Stimulated activated naive CD8-positive, alpha-beta T cell treated with anti-CD3 and anti-CD28 coated beads, Interleukin-15, amount 100 ng/mL, for 72 hours (primary cell): ENCODE measurements at regions not wholly inside any gene's neighbourhood (a gene's known extent, or its start where the extent isn't known, plus 50 kb on each side); places are given as distances from the start of the nearest gene placed in this dataset.

Experiments used
- ATAC-seq: fragments of 150-1000 bp; cut with Tn5 transposase; 2 replicates; pipeline ENCODE4 v1.10.0; 2021; ENCODE audit warnings: mild to moderate bottlenecking, moderate library complexity
- DNase-seq, 2 donors: peaks; one replicate each; pipeline ENCODE4 v3.0.0; 2021 to 2022
- H3K27ac Mint-ChIP-seq, 2 donors: one replicate each; pipeline ENCODE4 v1.8.0; 2022; ENCODE audit warnings: mild to moderate bottlenecking in 2 of 2, mixed read lengths in 2 of 2, moderate library complexity in 2 of 2
- H3K27me3 Mint-ChIP-seq: one replicate; pipeline ENCODE4 v1.8.0; 2022; ENCODE audit warnings: mixed read lengths
- H3K4me1 Mint-ChIP-seq: one replicate; pipeline ENCODE4 v1.8.0; 2022; ENCODE audit warnings: mild to moderate bottlenecking, mixed read lengths
- H3K4me3 Mint-ChIP-seq, 2 donors: one replicate each; pipeline ENCODE4 v1.8.0; 2022; ENCODE audit warnings: mild to moderate bottlenecking in 2 of 2, mixed read lengths in 2 of 2, moderate library complexity in 1 of 2
- H3K9me3 Mint-ChIP-seq, 2 donors: one replicate each; pipeline ENCODE4 v1.8.0; 2022; ENCODE audit warnings: mixed read lengths in 2 of 2

DNA sequence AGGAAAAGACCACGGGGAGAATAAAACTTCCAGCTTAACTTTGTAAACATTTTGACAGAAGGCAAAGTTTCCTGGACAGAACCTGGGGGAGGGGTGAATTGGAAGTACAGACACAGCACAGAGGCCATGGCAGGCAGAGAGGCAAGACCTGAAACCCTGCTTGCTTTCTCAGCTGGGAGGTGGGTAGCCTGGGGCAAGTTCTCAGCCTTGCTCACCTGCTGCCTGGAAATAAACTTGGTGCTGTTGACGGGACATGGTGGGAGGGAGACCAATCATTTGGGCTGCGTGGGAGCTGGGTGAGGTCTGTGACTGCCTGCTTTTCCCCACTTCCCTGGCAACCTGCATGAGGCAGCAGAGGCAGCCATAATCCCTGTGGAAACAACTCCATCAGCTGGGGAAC lies 221.3 kb downstream of the MOXD1 start:
- Mint-ChIP-seq H3K27me3 (peaks cover 37% of the 10 kb centered on the region), H3K4me3 (no peak overlapping the region), H3K9me3 (peaks cover 11 to 44% of the 10 kb centered on the region in 2 donors), H3K27ac (no peak overlapping the region), H3K4me1 (no peaks in the 10 kb centered on the region)
- no peak for DNase-seq
- no peak for ATAC-seq

GRCh38 chr6:132174919-132175318 lies 223.7 kb upstream of the CCN2 start:
- ATAC-seq (no peak), DNase-seq (no peak)
- H3K9me3 Mint-ChIP-seq, result peaks cover 12 to 42% of the 10 kb centered on the region in 2 donors
- no peak overlapping the region for H3K4me3 Mint-ChIP-seq
- H3K4me1 Mint-ChIP-seq, result no peaks in the 10 kb centered on the region
- H3K27me3 Mint-ChIP-seq, result peaks cover 17% of the 10 kb centered on the region
- no peak overlapping the region for H3K27ac Mint-ChIP-seq

GRCh38 chr6:132168961-132169360 lies 217.8 kb upstream of the CCN2 start:
- no peaks in the 10 kb centered on the region for H3K27me3 Mint-ChIP-seq
- H3K9me3 Mint-ChIP-seq, result peaks cover 4 to 6% of the 10 kb centered on the region in 2 donors
- DNase-seq (no peak), ATAC-seq (no peak)
- no peak overlapping the region for H3K27ac Mint-ChIP-seq
- no peaks in the 10 kb centered on the region for H3K4me1 Mint-ChIP-seq
- no peak overlapping the region for H3K4me3 Mint-ChIP-seq

DNA sequence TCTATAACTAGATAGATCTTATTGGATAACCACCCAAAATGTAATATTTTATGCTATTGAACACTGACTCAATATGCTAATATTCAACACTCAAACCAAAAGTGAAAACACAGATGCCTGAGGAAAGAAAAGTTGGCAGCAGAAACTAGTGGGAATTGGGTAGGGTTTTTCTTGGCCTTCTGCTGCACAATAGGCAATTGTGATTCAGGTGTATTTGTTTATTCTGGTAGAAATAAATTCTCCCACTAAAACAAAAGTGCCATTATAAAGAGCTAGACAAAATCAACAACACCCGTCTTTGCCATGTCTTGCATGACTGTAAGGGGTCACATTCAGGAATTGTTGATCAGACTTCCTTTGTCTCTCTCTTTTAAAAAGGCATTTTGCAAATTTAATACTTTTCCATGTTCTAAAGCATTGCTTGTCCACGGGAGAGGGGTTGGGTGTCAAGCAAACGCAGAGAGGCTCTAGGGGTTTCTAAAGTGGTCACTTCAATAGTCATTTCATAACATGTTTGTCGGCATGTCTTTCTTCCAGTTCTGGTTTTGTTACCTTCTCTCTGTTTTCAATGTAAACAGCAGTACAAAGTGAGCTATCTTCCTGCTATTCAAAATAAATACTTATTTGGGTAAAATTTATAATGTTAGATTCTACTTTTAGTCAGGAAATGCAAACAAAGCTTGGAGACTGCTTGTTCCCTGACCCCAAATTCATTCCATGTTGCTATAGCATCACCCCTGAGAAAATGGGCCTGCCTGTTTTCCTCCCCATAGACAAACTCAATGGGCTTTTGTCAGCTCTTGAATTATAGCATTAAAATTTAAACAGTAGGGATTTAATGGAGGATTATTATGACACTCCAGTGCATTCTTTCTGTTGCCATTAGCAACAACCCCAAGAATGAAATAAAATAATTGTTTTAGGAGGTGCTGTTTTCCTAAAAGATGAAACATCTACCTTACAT lies 217.0 kb upstream of the CCN2 start:
- no peak overlapping the region for H3K4me3 Mint-ChIP-seq
- H3K9me3 Mint-ChIP-seq, result no peaks in the 10 kb centered on the region
- no peaks in the 10 kb centered on the region for H3K27me3 Mint-ChIP-seq
- DNase-seq, result no peak
- no peaks in the 10 kb centered on the region for H3K4me1 Mint-ChIP-seq
- no peak overlapping the region for H3K27ac Mint-ChIP-seq
- ATAC-seq, result no peak

- ATAC-seq, result no peak
- DNase-seq, result no peak
- H3K4me3 Mint-ChIP-seq, result no peak overlapping the region
- no peaks in the 10 kb centered on the region for H3K4me1 Mint-ChIP-seq
- H3K27ac Mint-ChIP-seq, result no peak overlapping the region
- H3K9me3 Mint-ChIP-seq, result no peaks in the 10 kb centered on the region
- H3K27me3 Mint-ChIP-seq, result no peaks in the 10 kb centered on the region
Measured at GRCh38 chr6:132166526-132167051, 215.4 kb upstream of the CCN2 start.

DNA sequence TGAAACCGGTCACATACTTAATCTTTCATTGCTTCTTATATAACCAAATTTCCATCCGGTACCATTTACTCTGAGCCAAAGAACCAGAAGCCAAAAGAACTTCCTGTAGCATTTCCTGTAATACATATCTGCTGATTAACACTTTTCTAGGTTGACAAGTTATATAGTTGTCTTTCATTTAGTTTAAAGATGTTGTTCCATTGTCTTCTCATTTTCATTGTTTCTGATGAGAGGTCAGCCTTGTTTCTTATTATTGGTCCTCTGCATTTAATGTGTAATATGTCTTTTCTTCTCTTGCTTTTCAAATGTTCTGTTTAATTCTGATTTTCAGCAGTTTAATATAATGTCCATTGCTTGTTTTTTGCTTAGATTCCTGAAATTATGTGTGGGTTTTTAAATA lies 214.5 kb upstream of the CCN2 start:
- H3K4me1 Mint-ChIP-seq, result no peaks in the 10 kb centered on the region

GRCh38 chr6:132161283-132161682 lies 210.1 kb upstream of the CCN2 start:
- Mint-ChIP-seq H3K4me1 (no peaks in the 10 kb centered on the region), H3K27ac (no peak overlapping the region), H3K9me3 (no peaks in the 10 kb centered on the region), H3K27me3 (peaks cover 10% of the 10 kb centered on the region), H3K4me3 (no peak overlapping the region)
- DNase-seq (no peak), ATAC-seq (no peak)

More for the DNA sequence above, 214.5 kb upstream of the CCN2 start:
- DNase-seq (no peak), ATAC-seq (no peak)
- H3K9me3 Mint-ChIP-seq, result no peaks in the 10 kb centered on the region
- H3K4me3 Mint-ChIP-seq, result no peak overlapping the region
- H3K27me3 Mint-ChIP-seq, result no peaks in the 10 kb centered on the region
- H3K27ac Mint-ChIP-seq, result no peak overlapping the region

- no peak overlapping the region for H3K4me3 Mint-ChIP-seq
- ATAC-seq, result no peak
- H3K9me3 Mint-ChIP-seq, result no peaks in the 10 kb centered on the region
- no peaks in the 10 kb centered on the region for H3K27me3 Mint-ChIP-seq
- DNase-seq, result no peak
- no peak overlapping the region for H3K27ac Mint-ChIP-seq
- no peaks in the 10 kb centered on the region for H3K4me1 Mint-ChIP-seq
Measured at GRCh38 chr6:132153221-132153898, 202.2 kb upstream of the CCN2 start.

DNA sequence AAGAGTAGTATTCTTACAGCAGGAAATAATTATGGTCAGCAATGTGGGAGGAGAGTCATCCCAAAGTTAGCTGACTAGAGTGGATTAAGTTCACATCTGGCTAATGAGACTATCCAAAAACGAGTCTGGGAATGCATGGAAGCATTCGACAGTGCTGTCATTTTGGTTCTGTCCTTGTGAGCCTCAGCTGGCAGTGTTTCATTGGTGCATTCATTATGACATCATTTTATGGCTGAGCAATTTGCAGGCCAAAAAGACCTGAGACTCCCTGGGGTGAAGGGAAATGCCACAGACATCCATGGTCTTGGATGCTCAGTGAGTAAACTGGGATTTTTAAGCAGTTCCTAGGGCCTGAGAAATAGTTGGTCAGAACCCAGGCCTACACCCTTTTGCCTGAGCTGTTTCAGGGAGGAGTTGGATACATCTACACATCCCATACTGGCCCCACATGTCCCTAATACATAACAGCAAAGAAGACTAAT lies 196.4 kb upstream of the CCN2 start:
- H3K27me3 Mint-ChIP-seq, result no peaks in the 10 kb centered on the region
- H3K4me1 Mint-ChIP-seq, result no peaks in the 10 kb centered on the region
- H3K27ac Mint-ChIP-seq, result no peak overlapping the region
- DNase-seq (no peak), ATAC-seq (no peak)
- H3K4me3 Mint-ChIP-seq, result no peak overlapping the region
- H3K9me3 Mint-ChIP-seq, result no peaks in the 10 kb centered on the region

GRCh38 chr6:132144456-132144855 lies 193.3 kb upstream of the CCN2 start:
- no peak overlapping the region for H3K4me3 Mint-ChIP-seq
- H3K4me1 Mint-ChIP-seq, result no peaks in the 10 kb centered on the region
- H3K9me3 Mint-ChIP-seq, result no peaks in the 10 kb centered on the region

DNA sequence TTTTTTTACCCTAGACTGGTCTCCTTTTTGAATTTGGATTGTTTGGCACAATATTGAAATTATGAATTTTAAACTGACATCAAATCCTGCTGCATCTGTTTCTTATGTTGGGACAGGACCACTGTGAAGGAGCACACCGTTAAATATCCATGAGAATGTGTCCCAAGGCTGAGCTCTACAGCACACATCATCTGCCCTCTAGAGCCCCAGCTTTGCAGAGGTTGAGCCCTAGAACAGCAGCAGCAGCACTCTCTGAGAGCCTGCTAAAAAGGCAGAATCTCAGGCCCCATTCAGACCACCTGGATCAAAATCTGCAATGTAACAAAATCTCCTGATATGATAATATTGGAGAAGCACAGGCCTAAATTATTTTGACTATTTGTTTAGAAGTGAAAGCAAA lies 192.1 kb upstream of the CCN2 start:
- H3K27me3 Mint-ChIP-seq, result no peaks in the 10 kb centered on the region
- H3K9me3 Mint-ChIP-seq, result no peaks in the 10 kb centered on the region
- no peak for DNase-seq
- ATAC-seq, result no peak
- no peak overlapping the region for H3K27ac Mint-ChIP-seq
- no peak overlapping the region for H3K4me3 Mint-ChIP-seq
- H3K4me1 Mint-ChIP-seq, result no peaks in the 10 kb centered on the region

More at GRCh38 chr6:132144456-132144855, 193.3 kb upstream of the CCN2 start:
- DNase-seq (no peak), ATAC-seq (no peak)
- Mint-ChIP-seq H3K27ac (no peak overlapping the region), H3K27me3 (no peaks in the 10 kb centered on the region)

DNA sequence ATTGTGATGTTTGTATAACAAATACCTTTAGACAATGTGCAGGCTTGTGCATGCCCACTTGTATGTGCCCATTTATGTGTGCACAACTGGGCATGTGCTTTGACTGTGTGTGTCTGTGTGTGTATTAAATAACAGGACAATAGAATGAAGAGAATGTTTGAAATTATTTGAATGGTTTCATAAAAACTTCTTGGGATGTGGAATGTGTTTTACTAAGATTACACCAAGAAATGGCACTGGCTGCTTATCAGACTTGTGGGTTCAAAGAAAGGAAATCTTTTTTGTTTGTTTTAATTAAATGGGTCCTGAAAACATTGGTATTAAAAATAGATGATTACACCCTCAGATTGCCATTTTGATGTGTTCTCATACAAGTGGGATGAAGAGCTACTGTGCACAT lies 191.6 kb upstream of the CCN2 start:
- Mint-ChIP-seq H3K4me1 (no peaks in the 10 kb centered on the region), H3K27ac (no peak overlapping the region), H3K27me3 (no peaks in the 10 kb centered on the region), H3K4me3 (no peak overlapping the region), H3K9me3 (no peaks in the 10 kb centered on the region)
- ATAC-seq (no peak), DNase-seq (no peak)

DNA sequence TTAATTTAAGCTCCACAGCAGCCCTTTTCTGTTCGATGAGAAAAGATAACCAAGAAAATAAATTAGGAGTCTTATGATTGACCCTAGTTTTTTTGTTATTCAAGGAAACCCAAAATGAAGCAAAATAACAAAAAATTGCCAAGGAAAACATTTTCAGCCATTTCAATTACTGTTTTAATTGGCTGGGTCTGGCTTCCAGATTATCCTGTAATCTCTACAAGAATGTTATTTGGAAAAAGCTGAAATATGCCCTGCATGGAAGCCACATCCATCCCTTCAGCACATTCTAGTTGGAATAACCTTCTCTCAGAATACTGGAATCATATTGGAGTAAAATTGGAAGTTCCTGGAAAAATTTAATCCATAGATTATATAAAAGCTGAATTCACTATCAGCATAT lies 191.1 kb upstream of the CCN2 start:
- H3K4me1 Mint-ChIP-seq, result no peaks in the 10 kb centered on the region
- no peaks in the 10 kb centered on the region for H3K9me3 Mint-ChIP-seq
- H3K27ac Mint-ChIP-seq, result no peak overlapping the region
- no peaks in the 10 kb centered on the region for H3K27me3 Mint-ChIP-seq
- DNase-seq, result no peak
- ATAC-seq, result no peak
- no peak overlapping the region for H3K4me3 Mint-ChIP-seq

- DNase-seq (no peak), ATAC-seq (no peak)
- Mint-ChIP-seq H3K4me1 (no peaks in the 10 kb centered on the region), H3K9me3 (no peaks in the 10 kb centered on the region), H3K27ac (no peak overlapping the region), H3K27me3 (no peaks in the 10 kb centered on the region), H3K4me3 (no peak overlapping the region)
Measured at GRCh38 chr6:132140189-132140588, 189.0 kb upstream of the CCN2 start.

- H3K27me3 Mint-ChIP-seq, result no peaks in the 10 kb centered on the region
- no peak for ATAC-seq
- DNase-seq, result no peak
- H3K4me1 Mint-ChIP-seq, result no peaks in the 10 kb centered on the region
- no peaks in the 10 kb centered on the region for H3K9me3 Mint-ChIP-seq
- H3K27ac Mint-ChIP-seq, result no peak overlapping the region
- no peak overlapping the region for H3K4me3 Mint-ChIP-seq
Measured at GRCh38 chr6:132139611-132140010, 188.4 kb upstream of the CCN2 start.

DNA sequence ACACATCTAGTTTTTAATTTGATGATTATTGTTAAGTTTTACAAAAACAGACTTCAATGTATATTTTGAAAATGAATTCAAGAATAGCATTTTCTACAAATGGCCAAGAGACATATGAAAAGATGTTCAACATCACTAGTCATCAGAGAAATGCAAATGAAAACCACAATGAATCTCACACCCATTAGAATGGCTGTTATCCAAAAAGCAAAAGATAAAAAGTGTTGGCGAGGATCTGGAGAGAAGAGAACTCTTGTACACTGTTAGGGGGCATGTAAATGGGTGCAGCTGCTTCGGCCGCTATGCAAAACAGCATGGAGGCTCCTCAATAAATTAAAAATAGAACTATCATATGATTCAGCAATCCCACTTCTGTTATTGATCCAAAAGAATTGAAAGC lies 185.8 kb upstream of the CCN2 start:
- peaks cover 1% of the 10 kb centered on the region for H3K27me3 Mint-ChIP-seq
- no peak overlapping the region for H3K4me3 Mint-ChIP-seq
- no peaks in the 10 kb centered on the region for H3K4me1 Mint-ChIP-seq
- no peak overlapping the region for H3K27ac Mint-ChIP-seq
- no peaks in the 10 kb centered on the region for H3K9me3 Mint-ChIP-seq
- no peak for ATAC-seq
- DNase-seq, result no peak
